COLO829 (cell line): ENCODE measurements at regions not wholly inside any gene's neighbourhood (a gene's known extent, or its start where the extent isn't known, plus 50 kb on each side); places are given as distances from the start of the nearest gene placed in this dataset.
A peak's percentile ranks its signal among the peaks of the same experiment; 100 is the strongest.
"Not testable (repeated sequence)": the region's sequence is repeated elsewhere in the genome, so short reads cannot be mapped to it uniquely, and the experiment has no call there.

Source experiments
- DNase-seq: peaks from one replicate; pipeline ENCODE4 v3.0.0; 2012; ENCODE audit warnings: low spot score

DNA sequence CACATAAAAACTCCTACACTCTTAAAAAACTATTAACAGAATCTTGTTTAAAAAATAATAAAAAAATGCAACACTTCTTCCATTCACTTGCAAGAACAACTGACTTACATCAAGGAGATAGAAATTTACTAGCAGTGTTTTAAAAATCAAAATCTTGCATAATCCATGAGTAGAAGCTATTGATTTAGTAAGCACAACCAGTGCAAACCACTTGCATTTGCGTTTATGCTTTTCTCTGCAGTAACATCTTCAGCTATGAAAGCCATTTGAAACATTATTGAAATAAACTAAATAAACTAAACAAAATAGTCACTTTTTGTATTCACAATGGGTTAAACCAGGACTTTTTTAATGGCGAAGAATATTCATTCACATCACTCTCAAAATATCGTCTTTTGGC is 389.2 kb upstream of the EMCN start:
- no peak for DNase-seq

DNA sequence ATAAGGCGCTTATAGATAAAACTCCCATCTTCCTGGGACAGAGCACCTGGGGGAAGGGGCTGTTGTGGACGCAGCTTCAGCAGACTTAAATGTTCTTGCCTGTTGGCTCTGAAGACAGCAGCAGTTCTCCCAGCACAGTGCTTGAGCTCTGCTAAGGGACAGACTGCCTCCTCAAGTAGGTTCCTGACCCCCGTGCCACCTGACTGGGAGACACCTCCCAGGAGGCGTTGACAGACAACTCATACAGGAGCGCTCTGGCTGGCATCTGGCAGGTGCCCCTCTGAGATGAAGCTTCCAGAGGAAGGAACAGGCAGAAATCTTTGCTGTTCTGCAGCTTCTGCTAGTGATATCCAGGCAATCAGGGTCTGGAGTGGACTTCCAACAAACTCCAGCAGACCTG is 383.1 kb upstream of the EMCN start:
- DNase-seq: not testable (repeated sequence)

DNA sequence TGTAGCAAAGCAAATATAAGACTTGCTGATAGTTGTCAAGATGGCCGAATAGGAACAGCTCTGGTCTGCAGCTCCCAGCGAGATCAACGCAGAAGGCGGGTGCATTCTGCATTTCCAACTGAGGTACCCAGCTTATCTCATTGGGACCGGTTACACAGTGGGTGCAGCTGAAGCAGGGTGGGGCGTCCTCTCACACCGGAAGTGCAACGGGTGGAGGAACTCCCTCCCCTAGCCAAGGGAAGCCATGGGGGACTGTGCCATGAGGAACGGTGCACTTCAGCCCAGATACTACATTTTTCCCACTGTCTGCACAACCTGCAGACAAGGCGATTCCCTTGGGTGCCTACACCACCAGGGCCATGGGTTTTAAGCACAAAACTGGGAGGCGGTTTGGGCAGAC is 382.3 kb upstream of the EMCN start:
- DNase-seq: no peak

DNA sequence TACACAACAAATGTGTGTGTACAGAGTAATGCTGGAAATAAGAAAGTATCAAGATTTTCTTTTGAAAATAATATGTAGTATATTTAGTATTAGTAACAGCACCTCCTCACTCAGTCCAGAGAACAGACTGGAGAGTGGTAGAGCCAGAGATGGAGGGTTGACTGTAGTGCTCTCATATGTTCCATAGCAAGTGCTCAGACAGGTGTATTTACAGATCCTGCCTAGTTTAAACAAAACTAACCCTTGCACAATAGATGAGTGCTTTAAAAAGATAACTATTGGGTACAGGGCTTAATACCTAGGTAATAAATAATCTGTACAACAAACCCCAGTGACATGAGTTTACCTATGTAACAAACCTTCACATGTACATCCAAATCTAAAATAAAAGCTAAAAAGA is 381.0 kb upstream of the EMCN start:
- no peak for DNase-seq

DNA sequence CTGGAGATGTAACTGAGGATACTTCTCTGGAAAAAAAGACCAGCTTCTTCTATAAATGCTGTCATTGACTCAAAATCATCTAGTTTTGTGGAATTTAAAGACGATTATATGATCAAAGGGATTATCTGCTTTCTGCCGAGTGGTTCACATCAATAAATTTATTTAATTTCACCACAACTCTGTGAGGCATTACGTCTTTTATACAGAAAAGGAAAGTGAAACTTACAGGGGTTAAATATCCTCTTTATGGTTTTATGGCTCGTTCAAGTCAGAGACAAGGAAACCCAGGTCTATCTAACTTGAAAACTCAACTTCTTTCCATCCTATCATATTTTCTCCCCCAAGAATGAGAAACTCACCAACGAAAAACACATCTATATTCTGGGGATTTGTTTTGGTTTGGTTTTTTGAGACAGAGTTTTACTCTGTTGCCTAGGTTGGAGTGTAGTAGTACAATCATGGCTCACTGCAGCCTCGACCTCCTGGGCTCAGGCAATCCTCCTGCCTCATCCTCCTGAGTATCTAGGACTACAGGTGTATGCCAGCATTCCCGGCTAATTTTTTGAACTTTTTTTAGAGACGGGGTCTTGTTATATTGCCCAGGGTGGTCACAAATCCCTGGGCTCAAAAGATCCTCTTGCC is 377.9 kb upstream of the EMCN start:
- DNase-seq: no peak

DNA sequence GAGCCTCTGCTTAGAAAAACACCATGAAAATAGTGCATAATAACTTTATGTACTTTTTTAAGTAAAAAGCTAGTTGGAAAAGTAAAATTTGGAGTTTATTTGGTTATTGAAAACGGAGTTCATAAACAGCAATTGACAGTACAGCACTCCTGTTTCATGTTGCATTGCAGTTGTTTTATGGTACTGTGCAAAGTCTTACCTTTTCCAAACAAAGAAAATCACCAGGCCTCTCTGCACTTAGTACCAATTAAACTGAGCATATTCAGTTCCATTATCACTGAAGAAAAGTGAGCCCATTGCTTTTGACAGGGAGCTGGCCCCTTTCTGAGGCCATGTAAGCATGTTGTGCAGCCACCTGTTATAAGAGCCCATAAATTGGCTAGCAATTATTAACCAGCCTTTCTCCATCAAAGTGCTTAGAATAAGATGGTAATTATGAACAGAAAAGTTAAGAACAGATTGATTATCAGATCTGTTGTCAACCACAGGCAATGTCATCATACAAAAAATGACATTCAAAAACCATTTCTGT is 376.6 kb upstream of the EMCN start:
- no peak for DNase-seq

DNA sequence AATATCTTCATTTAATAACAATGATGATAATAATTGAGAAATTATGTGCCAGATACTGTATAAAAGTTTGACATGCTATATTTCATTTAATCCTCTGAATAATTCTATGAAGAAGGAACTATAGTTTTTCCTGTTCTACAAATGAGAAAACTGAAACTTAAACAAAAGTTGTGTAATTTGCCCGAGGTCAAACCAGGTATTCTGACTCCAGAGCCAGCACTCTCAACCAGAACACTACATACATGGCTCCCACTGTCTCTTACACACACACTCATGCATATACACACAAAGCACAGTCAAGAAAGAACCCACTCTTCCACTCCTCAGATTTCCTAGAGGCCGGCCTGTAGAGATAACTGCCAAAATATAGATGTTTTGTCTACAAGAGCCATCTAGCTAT is 374.0 kb upstream of the EMCN start:
- DNase-seq: no peak

DNA sequence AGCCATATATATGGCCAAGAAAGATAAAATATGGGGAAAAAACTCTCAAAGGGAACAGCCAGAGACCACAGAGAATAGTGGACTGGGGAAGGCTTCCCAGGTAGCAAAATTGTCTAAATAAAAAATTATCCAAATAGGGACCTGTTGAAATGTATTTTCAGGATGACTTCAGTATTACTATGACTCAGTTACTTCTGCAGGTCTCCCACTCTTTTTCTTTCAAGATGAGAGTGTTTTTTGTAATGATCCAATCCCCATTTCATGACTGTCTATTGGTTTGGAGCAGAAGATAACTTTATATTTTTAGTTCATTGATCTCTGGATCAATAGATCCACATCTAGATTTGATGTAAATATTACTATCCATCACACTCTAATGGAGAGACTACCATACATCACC is 372.1 kb upstream of the EMCN start:
- DNase-seq: no peak

DNA sequence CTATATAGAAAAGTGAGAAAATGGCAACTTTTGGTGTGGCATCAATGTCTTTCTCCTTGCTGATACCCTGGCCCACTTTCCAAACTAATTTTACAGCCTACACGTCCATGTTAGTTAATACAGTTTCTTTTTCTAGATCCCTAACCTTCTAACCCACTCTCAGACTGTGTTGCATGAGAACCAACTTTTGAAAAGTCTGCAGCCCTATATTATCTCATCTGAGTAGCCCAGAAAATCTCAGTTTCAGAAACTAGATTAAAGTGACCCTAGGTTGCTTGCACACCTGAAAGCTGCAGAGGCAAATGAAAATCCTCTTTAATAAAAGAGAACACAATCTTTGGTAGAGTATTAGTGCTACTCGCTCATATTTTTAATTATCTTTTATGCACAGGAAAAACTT is 371.6 kb upstream of the EMCN start:
- no peak for DNase-seq

DNA sequence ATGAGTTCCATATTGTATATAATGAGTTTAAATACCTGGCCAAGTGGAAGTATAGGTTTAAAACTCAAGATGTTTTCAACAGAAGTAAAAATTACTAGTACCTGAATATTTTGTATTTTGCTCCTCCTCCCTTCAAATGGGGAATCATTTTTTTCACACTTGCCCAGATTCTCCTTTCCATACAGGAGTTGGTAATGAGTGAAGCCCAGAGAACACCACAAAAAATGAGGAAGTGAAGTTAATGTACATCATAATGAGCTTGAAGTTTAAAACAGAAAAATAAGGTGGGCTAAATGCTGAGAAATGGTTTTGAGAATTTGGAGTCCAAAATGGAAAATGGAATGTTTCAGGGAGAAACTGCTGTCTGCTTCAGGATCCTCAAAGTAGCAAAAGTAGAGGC is 364.8 kb upstream of the EMCN start:
- DNase-seq: no peak

DNA sequence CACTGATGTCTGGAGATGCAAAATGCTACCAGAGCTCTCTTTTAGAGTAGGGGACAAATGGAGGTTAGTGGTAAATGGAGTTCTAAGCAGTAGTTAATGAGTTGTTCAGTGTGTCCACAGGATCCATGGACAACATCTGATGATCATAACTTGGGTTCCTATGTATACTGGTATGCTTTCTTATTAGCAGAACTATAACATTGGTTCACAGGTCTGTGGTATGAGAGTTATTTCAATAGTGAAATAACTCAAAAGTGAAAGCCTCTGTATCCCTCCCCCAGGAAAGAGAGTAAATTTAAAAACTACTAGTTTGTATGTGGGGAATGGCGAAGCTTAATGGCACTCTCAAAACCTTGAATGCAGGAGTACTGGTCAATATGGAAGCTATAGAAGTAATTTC is 363.5 kb upstream of the EMCN start:
- DNase-seq: no peak

DNA sequence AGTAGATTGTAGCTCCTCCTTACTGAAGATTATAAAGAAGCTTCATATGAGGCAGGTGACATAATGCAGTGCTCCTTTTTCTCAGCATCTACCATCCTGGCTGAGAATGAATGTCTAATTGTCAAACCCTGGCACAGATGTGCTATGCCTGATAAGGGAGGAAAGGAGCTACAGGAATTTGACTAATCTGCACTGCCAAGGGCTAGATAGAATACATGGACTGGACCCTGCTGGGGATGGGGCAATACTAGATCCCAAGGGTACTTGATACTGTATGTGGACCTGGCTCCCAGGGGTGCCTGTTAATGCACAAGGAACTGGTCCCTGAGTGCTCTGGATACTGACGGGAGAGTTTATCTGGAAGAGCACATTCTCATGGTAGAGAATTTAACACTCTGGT is 362.2 kb upstream of the EMCN start:
- no peak for DNase-seq

DNA sequence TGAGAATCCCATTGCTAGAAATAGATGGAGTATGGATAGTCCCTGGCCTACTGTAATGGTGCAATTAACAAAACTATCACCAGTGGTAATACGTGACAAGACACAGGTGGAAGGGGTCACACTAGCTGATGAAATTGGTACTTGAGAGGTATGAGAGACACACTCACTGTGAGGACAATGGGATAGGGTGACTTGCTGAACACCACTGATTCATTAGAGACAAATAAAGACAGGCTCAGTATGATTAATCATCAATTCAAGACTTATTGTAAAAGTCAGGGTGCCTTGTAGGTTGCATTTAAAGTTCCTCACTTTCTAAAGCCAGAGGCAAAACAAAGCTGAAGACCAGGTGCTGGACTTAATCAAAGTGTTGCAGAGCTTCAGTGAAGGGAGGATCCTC is 361.6 kb upstream of the EMCN start:
- no peak for DNase-seq

DNA sequence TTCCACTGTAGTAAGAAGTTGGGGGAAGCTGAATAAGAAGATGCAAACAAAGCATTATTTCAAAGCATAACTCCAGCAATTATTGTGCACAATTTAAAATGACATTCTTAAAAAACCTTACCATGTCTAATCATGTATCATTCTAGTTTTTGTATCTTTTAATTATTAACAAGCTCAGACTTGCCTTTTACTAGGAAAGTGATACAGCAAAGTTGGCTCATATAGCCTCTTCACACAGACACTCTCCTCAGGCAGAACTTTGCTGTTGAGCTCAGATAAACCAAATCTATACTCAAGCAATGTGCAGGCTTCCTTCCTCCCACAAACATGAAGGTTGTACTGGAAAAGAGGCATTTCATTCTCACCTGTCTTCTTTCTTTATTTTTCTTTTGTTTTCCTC is 358.7 kb upstream of the EMCN start:
- no peak for DNase-seq

DNA sequence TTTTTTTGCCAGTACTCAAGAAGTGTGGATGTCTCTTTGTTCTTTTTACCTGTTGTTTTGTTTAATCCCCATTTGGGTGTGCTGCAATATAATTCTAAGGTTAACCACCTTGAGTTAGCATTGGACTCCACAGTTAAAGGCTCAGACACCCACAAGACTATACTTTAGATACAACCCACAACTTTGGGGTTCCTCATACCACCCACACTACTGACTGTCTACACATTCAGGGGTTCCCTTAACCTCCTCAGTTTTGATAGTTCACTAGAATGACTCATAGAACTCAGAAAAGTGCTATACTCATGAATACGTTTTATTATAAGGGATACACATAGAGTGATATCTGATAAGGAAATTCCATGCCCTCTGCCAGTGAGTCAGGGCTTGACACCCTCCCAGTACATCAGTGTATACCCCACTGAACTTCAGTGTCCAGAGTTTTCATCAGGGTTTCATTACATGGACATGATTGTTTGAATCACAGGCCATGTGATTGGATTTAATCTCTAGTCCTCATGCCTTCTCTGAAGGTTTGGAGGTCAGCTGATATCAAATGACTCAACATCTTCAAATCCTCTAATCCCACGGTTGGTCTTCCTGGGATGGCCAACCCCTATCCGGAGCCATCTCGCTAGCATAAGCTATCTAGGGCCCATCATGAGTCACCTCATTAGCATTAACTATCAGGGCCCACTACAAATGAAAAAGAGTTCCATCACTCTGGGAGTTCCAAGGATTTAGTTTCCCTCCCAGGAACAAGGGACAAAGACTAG is 357.7 kb upstream of the EMCN start:
- DNase-seq: peak; percentile 70

DNA sequence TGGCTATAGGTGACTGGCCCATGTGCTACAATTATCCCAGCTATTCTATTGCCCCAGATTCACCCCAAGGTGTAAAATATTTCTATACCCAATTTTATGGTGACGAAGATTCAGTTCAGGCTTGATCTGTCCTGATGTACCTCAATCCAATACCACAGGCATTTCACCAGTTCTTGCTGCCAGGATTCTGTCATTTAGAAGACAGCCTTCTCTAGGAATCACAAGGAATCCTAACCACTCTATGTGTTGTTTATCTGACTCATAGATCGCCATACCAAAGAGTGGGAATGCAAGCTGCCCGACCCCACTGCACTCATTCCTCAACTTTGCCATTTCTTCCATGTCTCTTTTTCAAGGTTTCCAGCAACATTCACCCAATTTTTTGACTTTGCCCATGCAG is 355.0 kb upstream of the EMCN start:
- no peak for DNase-seq

DNA sequence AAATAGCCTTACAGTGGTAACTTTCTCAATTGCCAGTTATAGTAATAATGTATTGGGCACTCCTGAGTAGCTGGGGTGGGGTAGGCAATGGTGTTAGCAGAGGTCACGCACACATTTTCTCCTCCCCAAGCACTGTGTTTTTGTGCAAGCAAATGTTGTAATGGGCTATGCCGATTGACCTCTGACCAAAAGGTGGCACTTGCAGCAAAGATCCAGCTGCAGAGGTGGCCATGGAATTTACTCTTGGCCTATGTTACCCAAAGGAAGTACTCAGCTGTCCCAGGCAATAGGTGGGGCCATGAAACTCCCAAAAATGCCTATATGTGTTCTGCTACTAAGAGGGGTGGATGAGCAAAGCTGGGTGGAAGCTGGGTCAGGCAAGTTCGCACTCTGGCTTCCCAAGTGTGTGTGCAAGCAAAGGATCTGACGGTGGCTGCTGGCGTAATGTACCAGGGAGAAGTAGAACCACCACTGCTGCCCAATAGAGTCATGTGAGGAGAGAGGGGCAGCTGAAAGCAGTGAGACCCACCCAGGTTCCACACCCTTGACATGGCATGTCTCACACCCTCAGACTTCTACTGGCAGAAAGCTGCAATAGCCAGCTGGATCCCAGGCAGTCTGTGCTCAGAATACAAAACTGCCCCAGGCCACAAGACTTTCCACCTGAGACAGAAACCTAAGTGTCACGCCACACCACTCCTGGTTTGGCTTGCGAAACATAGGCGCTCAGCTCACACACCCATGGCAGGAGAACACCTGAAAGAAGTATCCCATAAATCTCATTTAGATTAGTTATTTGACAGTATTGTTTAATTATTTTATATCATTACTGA is 353.3 kb upstream of the EMCN start:
- no peak for DNase-seq

DNA sequence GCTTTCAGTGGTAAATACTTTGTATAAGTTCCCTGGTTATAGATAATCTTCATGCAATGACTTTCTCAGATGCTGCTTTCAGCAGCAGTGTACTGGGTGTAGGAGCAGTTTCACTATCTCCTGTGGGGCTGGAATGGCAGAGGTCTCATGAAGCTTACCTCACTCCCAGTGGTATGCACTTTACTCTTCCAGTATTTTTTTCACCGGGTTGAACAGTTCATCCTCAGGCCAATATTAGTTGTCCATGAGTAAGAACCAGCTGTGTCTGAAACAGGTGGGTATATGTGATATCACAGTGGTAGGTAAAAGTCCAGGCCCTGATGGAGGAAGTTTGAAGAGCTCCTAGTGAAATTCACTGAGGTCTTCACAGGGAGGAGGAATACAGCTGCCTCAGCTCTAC is 351.5 kb upstream of the EMCN start:
- no peak for DNase-seq

DNA sequence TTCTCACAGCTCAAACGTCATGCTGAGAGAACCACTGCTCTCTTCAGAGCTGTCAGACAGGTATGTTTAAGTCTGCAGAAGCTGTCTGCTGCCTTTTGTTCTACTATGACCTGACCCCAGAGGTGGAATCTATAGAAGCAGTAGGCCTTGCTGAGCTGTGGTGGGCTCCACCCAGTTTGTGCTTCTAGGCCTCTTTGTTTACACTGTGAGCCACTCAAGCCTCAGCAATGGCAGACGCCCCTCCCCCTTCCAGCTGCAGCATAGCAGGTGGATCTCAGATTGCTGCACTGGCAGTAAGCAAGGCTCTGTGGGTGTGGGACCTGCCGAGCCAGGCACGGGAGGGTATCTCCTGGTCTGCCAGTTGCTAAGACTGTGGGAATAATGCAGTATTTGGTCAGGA is 350.5 kb upstream of the EMCN start:
- not testable (repeated sequence) for DNase-seq

DNA sequence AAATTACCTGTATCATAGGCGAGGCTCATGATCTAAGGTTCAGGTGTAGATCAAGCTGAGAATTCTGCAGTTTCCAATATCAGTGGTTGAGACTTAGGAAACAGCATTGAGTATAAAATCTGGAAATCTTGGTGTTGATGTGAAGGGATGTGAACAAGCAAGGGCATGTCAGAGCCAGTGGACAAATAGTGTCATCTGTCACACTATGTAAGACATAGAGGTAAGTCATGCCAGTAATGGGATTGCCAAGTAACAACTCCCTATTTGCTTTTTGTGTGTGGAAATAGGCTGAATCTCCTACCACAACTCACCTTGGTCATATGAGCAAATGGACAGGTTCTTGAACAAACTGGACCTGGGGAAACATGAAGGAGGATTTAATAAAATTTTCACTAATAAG is 334.5 kb upstream of the EMCN start:
- no peak for DNase-seq

DNA sequence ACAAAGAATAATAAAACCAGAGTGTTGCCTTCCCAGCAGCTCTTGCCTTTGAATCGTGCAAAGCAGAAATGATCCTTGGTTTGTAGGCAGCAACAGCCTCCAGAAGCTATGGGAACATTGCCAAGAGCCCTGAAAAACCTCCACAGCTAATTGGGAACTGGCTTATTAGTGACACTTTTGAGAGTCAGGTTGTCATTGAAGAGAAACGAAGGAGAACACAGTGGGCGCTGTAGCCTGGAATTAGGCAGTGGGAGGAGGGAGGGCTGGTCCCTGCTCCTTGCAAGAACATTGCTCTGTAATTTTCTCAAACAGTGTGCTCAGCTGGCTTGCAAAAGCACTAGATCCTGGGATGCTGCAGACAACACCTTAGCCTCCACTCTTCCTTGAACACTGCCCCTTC is 331.5 kb upstream of the EMCN start:
- DNase-seq: no peak

DNA sequence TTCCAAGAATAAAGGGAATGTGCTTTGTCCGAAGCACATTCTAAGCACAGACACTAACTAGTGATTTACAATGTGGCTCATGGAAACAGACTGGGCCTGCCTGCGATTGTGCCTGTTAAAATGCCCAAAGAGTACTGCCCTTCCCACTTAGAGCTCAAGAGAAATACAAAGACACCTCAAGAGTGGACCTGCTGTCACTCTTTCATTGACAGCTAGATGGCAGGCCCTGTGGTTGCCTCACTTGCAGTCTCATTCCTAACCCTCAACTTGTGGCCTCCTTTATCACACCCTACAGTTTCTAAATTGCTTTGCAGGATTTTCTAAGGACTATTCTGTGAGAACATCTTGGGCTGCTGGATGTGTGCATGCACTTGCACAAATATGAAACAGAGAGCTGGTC is 331.0 kb upstream of the EMCN start:
- DNase-seq: no peak

DNA sequence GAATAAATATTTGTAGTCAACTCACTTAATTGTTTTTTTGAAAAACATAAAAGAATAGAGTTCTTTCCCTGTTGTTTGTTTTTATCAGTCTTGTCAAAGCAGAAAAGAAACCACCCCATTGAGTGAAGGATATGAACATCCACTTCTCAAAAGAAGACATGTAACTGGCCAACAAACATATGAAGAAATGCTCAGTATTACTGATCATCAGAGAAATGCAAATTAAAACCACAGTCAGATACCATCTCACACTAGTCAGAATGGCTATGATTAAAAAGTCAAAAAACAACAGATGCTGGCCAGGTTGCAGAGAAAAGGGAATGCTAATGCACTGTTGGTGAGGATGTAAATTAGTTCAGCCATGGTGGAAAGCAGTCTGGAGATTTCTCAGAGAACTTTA is 326.1 kb upstream of the EMCN start:
- DNase-seq: no peak
